ENCODE measurements at regions not wholly inside any gene's neighbourhood (a gene's known extent, or its start where the extent isn't known, plus 50 kb on each side); places are given as distances from the start of the nearest gene placed in this dataset.

DNA sequence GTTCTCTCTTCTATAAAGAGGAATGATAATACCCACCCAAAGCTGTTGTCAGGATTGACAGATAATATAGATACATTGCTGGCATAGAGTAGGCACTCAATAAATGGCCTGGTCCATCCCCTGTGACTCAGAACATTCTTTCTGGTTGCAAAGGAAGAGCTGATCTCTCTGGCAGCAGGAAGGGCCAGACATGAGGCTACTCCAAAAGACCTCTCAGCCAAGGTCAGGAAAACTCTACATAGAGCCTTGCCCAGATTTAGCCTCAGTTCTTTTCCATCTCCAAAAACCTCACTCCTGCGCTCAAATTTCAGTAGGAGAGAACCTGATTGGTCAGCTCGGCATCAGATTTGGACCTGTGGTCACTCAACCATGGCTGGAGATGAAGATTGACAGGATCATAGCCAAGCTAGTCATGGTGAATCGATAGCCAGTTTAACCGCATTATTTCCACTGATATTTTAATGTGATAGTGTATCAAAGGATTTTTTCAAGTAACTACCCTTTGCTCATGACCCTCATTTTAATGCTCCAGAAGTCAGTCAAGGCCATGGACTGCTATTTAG lies 319.6 kb downstream of the DRD1 start:
- TF ChIP-seq, protein P1, sequence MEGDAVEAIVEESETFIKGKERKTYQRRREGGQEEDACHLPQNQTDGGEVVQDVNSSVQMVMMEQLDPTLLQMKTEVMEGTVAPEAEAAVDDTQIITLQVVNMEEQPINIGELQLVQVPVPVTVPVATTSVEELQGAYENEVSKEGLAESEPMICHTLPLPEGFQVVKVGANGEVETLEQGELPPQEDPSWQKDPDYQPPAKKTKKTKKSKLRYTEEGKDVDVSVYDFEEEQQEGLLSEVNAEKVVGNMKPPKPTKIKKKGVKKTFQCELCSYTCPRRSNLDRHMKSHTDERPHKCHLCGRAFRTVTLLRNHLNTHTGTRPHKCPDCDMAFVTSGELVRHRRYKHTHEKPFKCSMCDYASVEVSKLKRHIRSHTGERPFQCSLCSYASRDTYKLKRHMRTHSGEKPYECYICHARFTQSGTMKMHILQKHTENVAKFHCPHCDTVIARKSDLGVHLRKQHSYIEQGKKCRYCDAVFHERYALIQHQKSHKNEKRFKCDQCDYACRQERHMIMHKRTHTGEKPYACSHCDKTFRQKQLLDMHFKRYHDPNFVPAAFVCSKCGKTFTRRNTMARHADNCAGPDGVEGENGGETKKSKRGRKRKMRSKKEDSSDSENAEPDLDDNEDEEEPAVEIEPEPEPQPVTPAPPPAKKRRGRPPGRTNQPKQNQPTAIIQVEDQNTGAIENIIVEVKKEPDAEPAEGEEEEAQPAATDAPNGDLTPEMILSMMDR (IDR thresholded peaks at IDR 0.05): no peak
- no peak for TF ChIP-seq POLR2A (IDR thresholded peaks at IDR 0.05)

Data from heart left ventricle (tissue), 13 donors.